VCaP (cell line): ENCODE measurements at regions not wholly inside any gene's neighbourhood (a gene's known extent, or its start where the extent isn't known, plus 50 kb on each side); places are given as distances from the start of the nearest gene placed in this dataset.

Source experiments
- H3K27ac ChIP-seq: fragments of 450-650 bp; 2 replicates; pipeline ENCODE4 v1.5.1; 2017
- CTCF ChIP-seq: fragments of 450-650 bp; conservative IDR thresholded peaks from 2 replicates; pipeline ENCODE4 v1.5.1; 2017; ENCODE audit warnings: mild to moderate bottlenecking, moderate library complexity

- no peak overlapping the region for H3K27ac ChIP-seq
- TF ChIP-seq CTCF: no peak
Observed at GRCh38 chr3:110851736-110852135, 219.9 kb upstream of the NECTIN3 start.

- no peak overlapping the region for H3K27ac ChIP-seq
Observed at GRCh38 chr3:110855207-110855606, 216.4 kb upstream of the NECTIN3 start.

GRCh38 chr3:110856916-110857315 is 214.7 kb upstream of the NECTIN3 start:
- no peak for TF ChIP-seq CTCF
- no peak overlapping the region for H3K27ac ChIP-seq

More at GRCh38 chr3:110855207-110855606, 216.4 kb upstream of the NECTIN3 start:
- TF ChIP-seq CTCF: no peak

GRCh38 chr3:110858549-110858948 is 213.1 kb upstream of the NECTIN3 start:
- H3K27ac ChIP-seq: peak overlapping the region; percentile 76
- TF ChIP-seq CTCF: no peak

GRCh38 chr3:110859336-110859735 is 212.3 kb upstream of the NECTIN3 start:
- peak overlapping the region; percentile 76 for H3K27ac ChIP-seq
- TF ChIP-seq CTCF: no peak

- peak overlapping the region; percentile 76 for H3K27ac ChIP-seq
- TF ChIP-seq CTCF: no peak
Observed at GRCh38 chr3:110859993-110860392, 211.6 kb upstream of the NECTIN3 start.

- TF ChIP-seq CTCF: no peak
- peak overlapping the region; percentile 66 for H3K27ac ChIP-seq
Observed at GRCh38 chr3:110865934-110866333, 205.7 kb upstream of the NECTIN3 start.

GRCh38 chr3:110868106-110868505 is 203.5 kb upstream of the NECTIN3 start:
- H3K27ac ChIP-seq: no peak overlapping the region

More at GRCh38 chr3:110868106-110868505, 203.5 kb upstream of the NECTIN3 start:
- TF ChIP-seq CTCF: no peak
